Fibroblast of skin of scalp (primary cell): ENCODE measurements at regions not wholly inside any gene's neighbourhood (a gene's known extent, or its start where the extent isn't known, plus 50 kb on each side); places are given as distances from the start of the nearest gene placed in this dataset.

Experiments
- DNase-seq: peaks from one replicate; pipeline ENCODE4 v3.0.0-alpha.2; 2013

- DNase-seq: no peak
These were observed 143.0 kb upstream of the SCN7A start for GRCh38 chr2:166637051-166637450.

- no peak for DNase-seq
These were observed 140.7 kb upstream of the SCN7A start for GRCh38 chr2:166634706-166635105.

GRCh38 chr2:166632616-166633015 lies 138.6 kb upstream of the SCN7A start:
- DNase-seq: peak; percentile 83

DNA sequence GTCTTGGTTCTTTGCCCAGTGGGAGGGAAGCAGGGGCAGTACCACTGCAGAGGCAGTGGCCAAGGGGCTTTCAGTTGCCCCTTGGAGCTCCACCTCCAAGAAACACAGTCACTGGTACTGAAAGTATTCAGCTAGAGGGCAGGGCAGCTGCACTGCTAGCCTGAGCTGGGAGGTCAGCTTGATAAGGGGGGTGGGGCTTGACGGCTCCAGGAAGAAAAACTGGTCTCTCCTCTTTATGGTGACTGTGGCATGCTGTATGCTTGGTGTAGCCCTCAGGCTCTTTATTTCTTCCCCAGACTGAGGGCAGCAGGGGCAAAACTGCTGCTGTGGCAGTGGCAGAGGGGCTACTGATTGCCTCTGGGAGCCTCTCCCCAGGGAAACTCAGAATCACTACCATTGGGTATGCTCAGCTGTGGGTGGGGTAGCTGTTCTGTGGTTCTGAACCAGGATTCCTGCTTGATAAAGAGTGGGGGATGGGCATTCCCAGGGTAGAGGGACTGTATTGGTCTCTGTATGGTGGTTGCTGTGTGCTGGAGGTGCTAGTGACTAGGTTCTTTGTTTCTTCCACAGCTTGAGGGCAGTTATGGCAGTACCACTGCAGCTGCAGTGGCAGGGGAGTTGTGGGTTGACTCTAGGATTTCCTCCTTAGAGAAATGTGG lies 134.6 kb upstream of the SCN7A start:
- no peak for DNase-seq

GRCh38 chr2:166627893-166628292 lies 133.8 kb upstream of the SCN7A start:
- no peak for DNase-seq

GRCh38 chr2:166625670-166626069 lies 131.6 kb upstream of the SCN7A start:
- no peak for DNase-seq

DNA sequence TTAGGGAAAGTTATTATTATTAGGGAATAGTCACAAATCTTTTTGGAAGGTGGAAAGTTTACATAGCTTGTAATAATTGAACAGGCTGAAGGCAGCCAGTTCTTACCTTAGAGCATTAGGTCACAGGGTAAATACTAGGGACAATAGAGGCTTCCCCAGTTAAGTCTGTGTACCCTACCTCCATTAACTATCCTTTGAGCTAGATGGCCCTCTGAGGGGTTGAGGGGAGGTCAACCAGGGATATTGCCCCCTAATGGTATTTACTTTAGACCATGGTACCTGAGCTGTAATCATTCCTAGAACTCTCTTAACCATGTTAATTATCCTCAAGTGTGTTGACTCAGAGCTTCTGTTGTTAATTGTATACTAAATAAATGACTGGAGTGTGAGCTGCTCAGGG lies 120.5 kb upstream of the SCN7A start:
- no peak for DNase-seq

- no peak for DNase-seq
These were observed 120.0 kb upstream of the SCN7A start for GRCh38 chr2:166614029-166614428.

DNA sequence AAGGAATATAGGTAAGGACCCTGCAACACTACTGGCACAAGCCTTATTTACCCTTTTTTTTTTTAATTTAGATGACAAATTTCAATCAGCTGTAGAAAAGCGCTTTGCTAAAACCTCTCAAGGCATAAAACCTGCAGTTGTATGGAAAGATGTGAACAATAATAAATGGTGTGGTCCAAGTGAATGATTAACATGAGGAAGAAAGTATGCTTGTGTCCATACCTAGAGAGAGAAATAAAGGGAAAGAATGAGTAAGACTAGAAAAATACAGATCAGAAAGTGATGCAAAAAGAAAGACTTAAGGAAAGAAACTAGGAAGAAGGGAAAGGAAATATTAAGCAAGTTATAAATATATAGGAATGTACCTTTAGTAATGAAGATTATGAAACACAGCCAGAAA lies 119.2 kb upstream of the SCN7A start:
- no peak for DNase-seq

DNA sequence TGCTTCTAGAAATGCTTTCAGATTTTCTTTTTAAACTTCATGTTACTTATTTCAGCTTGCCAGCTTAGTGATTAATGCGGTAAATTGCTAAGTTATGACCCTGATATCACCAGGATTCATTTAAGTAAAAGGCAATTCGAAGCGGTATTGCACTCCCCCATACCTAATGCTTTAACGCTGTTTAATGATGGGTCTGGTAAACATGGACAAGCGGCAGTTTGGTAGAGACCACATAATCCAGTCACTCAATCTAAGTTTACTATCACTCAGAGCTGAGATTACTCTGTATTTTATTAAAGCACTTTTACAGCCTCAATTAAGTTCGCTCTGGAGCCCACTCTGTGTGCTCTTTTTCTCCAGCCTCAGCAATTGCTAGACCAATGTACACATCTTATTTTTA lies 118.2 kb upstream of the SCN7A start:
- no peak for DNase-seq

- no peak for DNase-seq
These were observed 116.9 kb upstream of the SCN7A start for GRCh38 chr2:166610913-166611305.

GRCh38 chr2:166610180-166610912 lies 116.3 kb upstream of the SCN7A start:
- no peak for DNase-seq

- DNase-seq: no peak
These were observed 115.3 kb upstream of the SCN7A start for GRCh38 chr2:166609183-166609959.

- DNase-seq: no peak
These were observed 113.8 kb upstream of the SCN7A start for GRCh38 chr2:166607880-166608279.

DNA sequence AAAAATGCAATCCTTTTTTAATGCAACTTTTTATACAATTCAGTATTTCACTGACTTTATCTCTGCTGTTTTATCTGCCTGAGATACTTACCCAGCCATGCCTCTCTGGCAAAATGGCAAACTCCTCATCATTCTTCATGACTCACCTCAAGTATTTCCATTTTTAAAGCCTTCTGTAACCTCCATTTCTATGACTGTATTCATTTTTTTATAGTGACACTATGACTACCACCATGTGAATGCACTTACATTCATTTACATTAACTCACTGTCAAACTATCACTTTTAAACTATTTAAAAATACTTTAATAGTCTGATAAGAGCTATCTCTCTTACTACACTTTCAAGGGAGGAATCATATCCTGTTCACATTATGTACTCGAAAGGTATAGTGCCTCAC lies 99.4 kb upstream of the SCN7A start:
- DNase-seq: peak; percentile 75

DNA sequence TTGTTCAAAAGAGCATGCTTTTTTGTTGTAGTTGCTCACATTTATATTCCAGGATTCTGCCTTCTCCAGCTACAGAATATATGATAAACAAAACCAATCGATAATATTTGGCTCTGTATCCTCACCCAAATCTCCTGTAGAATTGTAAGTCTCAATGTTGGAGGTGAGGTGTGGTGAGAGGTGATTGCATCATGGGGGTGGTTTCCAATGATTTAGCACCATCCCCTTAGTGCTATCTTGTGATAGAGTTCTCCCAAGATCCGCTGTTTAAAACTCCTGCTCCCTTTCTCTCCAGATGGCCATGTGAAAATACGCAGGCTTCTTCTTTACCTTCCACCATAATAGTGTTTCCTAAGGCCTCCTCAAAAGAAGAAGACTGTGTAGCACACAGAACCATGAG lies 98.7 kb upstream of the SCN7A start:
- DNase-seq: no peak

DNA sequence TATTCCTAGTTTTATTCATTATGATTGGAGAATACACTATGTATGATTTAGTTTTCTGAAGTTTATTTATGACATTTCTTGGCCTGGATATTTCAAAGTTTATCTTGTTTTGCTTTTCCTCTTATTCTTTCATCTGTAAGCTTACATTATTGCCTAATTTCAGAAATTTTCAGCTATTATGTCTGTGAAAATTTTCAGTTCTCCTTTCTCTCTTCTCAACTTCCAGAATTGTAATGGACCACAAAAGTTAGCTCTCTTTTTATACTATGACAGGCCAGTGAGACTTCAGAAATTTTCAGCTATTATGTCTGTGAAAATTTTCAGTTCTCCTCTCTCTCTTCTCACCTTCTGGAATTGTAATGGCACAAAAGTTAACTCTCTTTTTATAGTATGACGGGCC lies 97.2 kb upstream of the SCN7A start:
- no peak for DNase-seq

DNA sequence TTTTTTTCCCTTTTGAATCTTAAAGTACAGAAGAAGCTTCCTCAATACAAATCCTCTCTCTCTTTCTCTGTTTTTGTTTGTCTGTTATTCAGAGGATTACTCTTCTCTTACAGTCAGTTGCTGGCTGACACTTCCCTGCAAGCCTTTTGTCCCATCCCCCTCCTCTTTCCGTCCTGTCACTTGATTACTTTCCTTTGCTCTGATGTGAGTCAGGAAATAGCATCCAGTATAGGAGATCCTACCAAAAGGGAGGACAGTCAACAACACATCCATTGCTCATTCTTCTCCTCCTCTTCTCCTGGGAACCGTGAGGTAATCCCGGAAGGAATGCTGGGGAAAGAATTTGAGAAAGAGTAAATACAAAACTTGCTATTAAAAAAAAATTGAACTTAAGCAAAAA lies 79.3 kb upstream of the SCN7A start:
- peak; percentile 50 for DNase-seq

DNA sequence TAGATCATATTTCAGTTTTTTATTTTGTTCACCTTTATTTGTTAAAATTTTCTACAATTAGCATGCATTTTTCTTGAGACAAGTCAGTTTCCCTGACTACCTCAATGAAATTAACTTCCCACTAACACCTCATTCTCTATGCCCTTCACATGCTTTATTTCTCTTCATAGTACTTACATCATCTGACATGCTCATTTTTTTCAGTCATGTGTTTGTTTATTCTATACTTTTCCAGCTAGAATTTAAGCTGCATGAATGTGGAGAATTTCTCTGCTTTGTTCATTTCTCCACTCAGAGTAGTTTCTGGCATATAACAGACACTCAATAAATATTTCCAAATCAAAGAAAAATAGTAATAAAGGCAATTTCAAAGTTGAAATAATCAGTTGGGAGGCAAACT lies 78.9 kb upstream of the SCN7A start:
- DNase-seq: no peak

DNA sequence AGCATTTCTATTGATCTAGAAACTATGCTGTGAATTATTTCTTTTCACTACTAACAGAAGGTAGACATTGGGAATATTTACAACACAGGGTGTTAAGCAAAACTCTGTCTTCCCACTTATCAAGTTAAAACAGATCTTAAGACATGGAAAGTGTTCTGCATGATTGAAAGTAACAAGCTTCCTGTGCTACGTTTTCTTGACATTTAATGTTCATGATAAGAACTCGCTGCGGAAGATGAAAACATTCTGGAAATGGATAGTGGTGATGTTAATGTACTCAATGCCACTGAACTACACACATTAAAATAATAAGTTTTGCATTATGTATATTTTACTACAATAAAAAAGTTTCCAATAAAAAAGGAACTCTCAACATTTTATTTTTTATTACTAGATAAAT lies 74.4 kb upstream of the SCN7A start:
- no peak for DNase-seq

DNA sequence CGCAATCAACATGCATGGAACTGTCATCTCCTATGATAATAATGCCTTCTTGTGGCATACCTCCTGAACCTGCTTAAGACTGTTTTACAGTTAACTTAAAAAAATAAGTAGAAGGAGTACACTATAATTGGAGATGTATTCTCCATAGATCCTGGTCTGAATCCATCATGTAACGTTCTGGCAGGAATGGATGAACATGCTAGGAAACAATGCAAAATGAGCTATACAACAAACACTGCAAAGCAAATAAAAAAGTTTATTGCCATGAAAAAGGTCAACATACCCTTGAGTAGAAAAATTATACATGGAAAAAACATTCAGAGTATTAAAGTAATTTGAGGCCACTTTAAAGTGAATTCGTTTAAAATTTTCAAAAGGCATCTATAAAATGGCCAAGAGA lies 71.5 kb upstream of the SCN7A start:
- no peak for DNase-seq

DNA sequence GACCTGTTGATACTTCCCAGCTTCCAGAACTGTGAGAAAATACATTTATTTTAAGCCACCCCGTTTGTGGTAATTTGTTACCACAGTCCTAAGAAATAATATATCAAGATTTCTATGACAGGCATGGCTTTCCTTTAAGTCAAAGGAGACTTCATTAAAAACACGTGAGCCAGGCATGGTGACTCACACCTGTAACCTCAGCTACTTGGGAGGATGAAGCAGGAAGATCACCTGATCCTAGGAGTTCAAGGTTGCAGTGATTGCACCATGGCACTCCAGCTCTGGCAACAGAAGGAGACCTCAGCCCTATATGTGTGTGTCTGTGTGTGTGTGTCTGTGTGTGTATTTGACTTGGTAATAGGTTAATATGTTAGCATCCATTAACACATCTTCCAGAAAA lies 69.8 kb upstream of the SCN7A start:
- no peak for DNase-seq

GRCh38 chr2:166560022-166560421 lies 66.0 kb upstream of the SCN7A start:
- no peak for DNase-seq

GRCh38 chr2:166550923-166551322 lies 56.9 kb upstream of the SCN7A start:
- no peak for DNase-seq
